ENCODE measurements at regions not wholly inside any gene's neighbourhood (a gene's known extent, or its start where the extent isn't known, plus 50 kb on each side); places are given as distances from the start of the nearest gene placed in this dataset.

DNA sequence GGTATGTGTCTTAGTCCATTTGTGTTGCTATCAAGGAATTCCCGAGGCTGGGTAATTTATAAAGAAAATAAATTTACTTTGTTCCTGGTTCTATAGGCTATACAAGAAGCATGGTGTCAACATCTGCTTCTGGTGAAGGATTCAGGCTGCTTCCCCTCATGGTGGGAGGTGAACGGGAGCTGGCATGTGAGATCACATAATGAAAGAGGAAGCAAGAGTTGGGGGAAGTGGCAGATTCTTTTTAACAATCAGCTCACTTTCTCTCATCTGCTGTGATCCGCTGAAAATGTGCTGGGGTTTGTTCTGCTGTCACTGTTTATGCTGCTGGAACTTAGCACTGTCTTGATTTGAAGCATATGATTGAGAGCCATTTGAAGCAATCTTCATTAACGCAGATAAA lies 730.0 kb upstream of the SORCS1 start:
- no peaks in the 10 kb centered on the region for H3K27me3 Mint-ChIP-seq (ENCODE audit: low read depth)
- ATAC-seq (peak; percentile 49), DNase-seq (ENCODE audit: low spot score) (no peak)
- ChIA-PET POLR2A (no interaction called here), CTCF (no interaction called here)
- no peak overlapping the region for H3K27ac Mint-ChIP-seq
- TF ChIP-seq OVOL2 (CRISPR knock-in tag; IDR thresholded peaks at IDR 0.05; ENCODE audit: borderline replicate concordance) (no peak), ZNF219 (CRISPR knock-in tag; IDR thresholded peaks at IDR 0.05; ENCODE audit: borderline replicate concordance) (no peak), TP53 (CRISPR knock-in tag; IDR thresholded peaks at IDR 0.05) (no peak), TEAD4 (CRISPR knock-in tag; IDR thresholded peaks at IDR 0.05) (no peak), JAZF1 (CRISPR knock-in tag; IDR thresholded peaks at IDR 0.05) (no peak), NR2C2 (CRISPR knock-in tag; IDR thresholded peaks at IDR 0.05) (no peak), IRF2 (CRISPR knock-in tag; IDR thresholded peaks at IDR 0.05; ENCODE audit: borderline replicate concordance, low read depth) (no peak), MXD4 (CRISPR knock-in tag; IDR thresholded peaks at IDR 0.05; ENCODE audit: borderline replicate concordance) (no peak), SP1 (CRISPR knock-in tag; conservative IDR thresholded peaks at IDR 0.05) (no peak), FOXK1 (CRISPR knock-in tag; IDR thresholded peaks at IDR 0.05) (no peak)
- TF ChIP-seq, protein P1, sequence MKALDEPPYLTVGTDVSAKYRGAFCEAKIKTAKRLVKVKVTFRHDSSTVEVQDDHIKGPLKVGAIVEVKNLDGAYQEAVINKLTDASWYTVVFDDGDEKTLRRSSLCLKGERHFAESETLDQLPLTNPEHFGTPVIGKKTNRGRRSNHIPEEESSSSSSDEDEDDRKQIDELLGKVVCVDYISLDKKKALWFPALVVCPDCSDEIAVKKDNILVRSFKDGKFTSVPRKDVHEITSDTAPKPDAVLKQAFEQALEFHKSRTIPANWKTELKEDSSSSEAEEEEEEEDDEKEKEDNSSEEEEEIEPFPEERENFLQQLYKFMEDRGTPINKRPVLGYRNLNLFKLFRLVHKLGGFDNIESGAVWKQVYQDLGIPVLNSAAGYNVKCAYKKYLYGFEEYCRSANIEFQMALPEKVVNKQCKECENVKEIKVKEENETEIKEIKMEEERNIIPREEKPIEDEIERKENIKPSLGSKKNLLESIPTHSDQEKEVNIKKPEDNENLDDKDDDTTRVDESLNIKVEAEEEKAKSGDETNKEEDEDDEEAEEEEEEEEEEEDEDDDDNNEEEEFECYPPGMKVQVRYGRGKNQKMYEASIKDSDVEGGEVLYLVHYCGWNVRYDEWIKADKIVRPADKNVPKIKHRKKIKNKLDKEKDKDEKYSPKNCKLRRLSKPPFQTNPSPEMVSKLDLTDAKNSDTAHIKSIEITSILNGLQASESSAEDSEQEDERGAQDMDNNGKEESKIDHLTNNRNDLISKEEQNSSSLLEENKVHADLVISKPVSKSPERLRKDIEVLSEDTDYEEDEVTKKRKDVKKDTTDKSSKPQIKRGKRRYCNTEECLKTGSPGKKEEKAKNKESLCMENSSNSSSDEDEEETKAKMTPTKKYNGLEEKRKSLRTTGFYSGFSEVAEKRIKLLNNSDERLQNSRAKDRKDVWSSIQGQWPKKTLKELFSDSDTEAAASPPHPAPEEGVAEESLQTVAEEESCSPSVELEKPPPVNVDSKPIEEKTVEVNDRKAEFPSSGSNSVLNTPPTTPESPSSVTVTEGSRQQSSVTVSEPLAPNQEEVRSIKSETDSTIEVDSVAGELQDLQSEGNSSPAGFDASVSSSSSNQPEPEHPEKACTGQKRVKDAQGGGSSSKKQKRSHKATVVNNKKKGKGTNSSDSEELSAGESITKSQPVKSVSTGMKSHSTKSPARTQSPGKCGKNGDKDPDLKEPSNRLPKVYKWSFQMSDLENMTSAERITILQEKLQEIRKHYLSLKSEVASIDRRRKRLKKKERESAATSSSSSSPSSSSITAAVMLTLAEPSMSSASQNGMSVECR (CRISPR knock-in tag; IDR thresholded peaks at IDR 0.05; ENCODE audit: borderline replicate concordance) = no peak
- TF ChIP-seq, protein P2, sequence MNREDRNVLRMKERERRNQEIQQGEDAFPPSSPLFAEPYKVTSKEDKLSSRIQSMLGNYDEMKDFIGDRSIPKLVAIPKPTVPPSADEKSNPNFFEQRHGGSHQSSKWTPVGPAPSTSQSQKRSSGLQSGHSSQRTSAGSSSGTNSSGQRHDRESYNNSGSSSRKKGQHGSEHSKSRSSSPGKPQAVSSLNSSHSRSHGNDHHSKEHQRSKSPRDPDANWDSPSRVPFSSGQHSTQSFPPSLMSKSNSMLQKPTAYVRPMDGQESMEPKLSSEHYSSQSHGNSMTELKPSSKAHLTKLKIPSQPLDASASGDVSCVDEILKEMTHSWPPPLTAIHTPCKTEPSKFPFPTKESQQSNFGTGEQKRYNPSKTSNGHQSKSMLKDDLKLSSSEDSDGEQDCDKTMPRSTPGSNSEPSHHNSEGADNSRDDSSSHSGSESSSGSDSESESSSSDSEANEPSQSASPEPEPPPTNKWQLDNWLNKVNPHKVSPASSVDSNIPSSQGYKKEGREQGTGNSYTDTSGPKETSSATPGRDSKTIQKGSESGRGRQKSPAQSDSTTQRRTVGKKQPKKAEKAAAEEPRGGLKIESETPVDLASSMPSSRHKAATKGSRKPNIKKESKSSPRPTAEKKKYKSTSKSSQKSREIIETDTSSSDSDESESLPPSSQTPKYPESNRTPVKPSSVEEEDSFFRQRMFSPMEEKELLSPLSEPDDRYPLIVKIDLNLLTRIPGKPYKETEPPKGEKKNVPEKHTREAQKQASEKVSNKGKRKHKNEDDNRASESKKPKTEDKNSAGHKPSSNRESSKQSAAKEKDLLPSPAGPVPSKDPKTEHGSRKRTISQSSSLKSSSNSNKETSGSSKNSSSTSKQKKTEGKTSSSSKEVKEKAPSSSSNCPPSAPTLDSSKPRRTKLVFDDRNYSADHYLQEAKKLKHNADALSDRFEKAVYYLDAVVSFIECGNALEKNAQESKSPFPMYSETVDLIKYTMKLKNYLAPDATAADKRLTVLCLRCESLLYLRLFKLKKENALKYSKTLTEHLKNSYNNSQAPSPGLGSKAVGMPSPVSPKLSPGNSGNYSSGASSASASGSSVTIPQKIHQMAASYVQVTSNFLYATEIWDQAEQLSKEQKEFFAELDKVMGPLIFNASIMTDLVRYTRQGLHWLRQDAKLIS (CRISPR knock-in tag; IDR thresholded peaks at IDR 0.05; ENCODE audit: borderline replicate concordance) = no peak
- TF ChIP-seq, protein P3, sequence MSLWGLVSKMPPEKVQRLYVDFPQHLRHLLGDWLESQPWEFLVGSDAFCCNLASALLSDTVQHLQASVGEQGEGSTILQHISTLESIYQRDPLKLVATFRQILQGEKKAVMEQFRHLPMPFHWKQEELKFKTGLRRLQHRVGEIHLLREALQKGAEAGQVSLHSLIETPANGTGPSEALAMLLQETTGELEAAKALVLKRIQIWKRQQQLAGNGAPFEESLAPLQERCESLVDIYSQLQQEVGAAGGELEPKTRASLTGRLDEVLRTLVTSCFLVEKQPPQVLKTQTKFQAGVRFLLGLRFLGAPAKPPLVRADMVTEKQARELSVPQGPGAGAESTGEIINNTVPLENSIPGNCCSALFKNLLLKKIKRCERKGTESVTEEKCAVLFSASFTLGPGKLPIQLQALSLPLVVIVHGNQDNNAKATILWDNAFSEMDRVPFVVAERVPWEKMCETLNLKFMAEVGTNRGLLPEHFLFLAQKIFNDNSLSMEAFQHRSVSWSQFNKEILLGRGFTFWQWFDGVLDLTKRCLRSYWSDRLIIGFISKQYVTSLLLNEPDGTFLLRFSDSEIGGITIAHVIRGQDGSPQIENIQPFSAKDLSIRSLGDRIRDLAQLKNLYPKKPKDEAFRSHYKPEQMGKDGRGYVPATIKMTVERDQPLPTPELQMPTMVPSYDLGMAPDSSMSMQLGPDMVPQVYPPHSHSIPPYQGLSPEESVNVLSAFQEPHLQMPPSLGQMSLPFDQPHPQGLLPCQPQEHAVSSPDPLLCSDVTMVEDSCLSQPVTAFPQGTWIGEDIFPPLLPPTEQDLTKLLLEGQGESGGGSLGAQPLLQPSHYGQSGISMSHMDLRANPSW (CRISPR knock-in tag; conservative IDR thresholded peaks at IDR 0.05; ENCODE audit: low read depth) = no peak
- TF ChIP-seq, protein P4, sequence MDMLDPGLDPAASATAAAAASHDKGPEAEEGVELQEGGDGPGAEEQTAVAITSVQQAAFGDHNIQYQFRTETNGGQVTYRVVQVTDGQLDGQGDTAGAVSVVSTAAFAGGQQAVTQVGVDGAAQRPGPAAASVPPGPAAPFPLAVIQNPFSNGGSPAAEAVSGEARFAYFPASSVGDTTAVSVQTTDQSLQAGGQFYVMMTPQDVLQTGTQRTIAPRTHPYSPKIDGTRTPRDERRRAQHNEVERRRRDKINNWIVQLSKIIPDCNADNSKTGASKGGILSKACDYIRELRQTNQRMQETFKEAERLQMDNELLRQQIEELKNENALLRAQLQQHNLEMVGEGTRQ (CRISPR knock-in tag; IDR thresholded peaks at IDR 0.05) = no peak
- H3K9me3 Mint-ChIP-seq = peaks cover 6% of the 10 kb centered on the region
- peaks cover 41% of the 10 kb centered on the region for H3K4me1 Mint-ChIP-seq
- H3K4me3 Mint-ChIP-seq = no peak overlapping the region
- no peaks in the 10 kb centered on the region for H3K36me3 Mint-ChIP-seq

DNA sequence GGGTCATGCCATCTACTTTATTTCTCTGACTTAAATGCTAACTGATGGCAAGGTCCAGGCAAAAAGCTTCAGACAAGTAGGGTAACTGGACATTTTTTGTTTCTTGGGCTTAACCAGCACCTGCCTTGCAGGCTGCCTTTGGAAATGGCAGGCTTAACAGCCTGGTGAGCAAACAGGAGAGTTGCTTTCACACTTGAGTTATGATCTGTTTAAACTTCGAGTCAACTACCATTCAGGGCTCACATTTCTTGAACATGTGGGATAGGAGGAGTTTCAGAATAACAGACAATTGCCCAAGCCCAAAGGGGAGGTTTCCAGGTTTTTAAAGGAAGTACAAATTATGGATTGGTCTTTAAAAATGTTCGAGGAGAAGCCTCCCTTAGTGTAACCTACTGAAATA lies 724.6 kb upstream of the SORCS1 start:
- ATAC-seq = no peak
- H3K27me3 Mint-ChIP-seq (ENCODE audit: low read depth) = no peaks in the 10 kb centered on the region
- TF ChIP-seq, protein P5, sequence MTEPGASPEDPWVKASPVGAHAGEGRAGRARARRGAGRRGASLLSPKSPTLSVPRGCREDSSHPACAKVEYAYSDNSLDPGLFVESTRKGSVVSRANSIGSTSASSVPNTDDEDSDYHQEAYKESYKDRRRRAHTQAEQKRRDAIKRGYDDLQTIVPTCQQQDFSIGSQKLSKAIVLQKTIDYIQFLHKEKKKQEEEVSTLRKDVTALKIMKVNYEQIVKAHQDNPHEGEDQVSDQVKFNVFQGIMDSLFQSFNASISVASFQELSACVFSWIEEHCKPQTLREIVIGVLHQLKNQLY (CRISPR knock-in tag; IDR thresholded peaks at IDR 0.05) = no peak
- TF ChIP-seq, protein P4 (CRISPR knock-in tag; IDR thresholded peaks at IDR 0.05) = no peak
- no peak for TF ChIP-seq MYBL2 (CRISPR knock-in tag; IDR thresholded peaks at IDR 0.05)
- no peak for TF ChIP-seq NR3C1 (CRISPR knock-in tag; conservative IDR thresholded peaks at IDR 0.05; ENCODE audit: low read depth)
- no peak for TF ChIP-seq SMAD4 (CRISPR knock-in tag; IDR thresholded peaks at IDR 0.05)
- no peak for TF ChIP-seq FOXK1 (CRISPR knock-in tag; IDR thresholded peaks at IDR 0.05)
- TF ChIP-seq GABPB1 (CRISPR knock-in tag; IDR thresholded peaks at IDR 0.05) = no peak
- no peak for TF ChIP-seq JUN (CRISPR knock-in tag; IDR thresholded peaks at IDR 0.05)
- TF ChIP-seq, protein P6, sequence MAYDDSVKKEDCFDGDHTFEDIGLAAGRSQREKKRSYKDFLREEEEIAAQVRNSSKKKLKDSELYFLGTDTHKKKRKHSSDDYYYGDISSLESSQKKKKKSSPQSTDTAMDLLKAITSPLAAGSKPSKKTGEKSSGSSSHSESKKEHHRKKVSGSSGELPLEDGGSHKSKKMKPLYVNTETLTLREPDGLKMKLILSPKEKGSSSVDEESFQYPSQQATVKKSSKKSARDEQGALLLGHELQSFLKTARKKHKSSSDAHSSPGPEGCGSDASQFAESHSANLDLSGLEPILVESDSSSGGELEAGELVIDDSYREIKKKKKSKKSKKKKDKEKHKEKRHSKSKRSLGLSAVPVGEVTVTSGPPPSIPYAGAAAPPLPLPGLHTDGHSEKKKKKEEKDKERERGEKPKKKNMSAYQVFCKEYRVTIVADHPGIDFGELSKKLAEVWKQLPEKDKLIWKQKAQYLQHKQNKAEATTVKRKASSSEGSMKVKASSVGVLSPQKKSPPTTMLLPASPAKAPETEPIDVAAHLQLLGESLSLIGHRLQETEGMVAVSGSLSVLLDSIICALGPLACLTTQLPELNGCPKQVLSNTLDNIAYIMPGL (CRISPR knock-in tag; IDR thresholded peaks at IDR 0.05) = no peak

More for the DNA sequence above, 724.6 kb upstream of the SORCS1 start:
- Mint-ChIP-seq H3K4me3 (no peak overlapping the region), H3K9me3 (peaks cover 14% of the 10 kb centered on the region), H3K27ac (no peak overlapping the region; the same call in 1 of the 2 replicates), H3K4me1 (peaks cover 12% of the 10 kb centered on the region), H3K36me3 (no peaks in the 10 kb centered on the region)
- no peak for DNase-seq (ENCODE audit: low spot score)
- POLR2A ChIA-PET = no interaction called here
- CTCF ChIA-PET = no interaction called here

All from WTC11 (cell line).